DMS 273 treated with DMSO at 0.1 percent for 48 hours (cell line): ENCODE measurements at regions not wholly inside any gene's neighbourhood (a gene's known extent, or its start where the extent isn't known, plus 50 kb on each side); places are given as distances from the start of the nearest gene placed in this dataset.
A peak's percentile ranks its signal among the peaks of the same experiment; 100 is the strongest.

Experiments
- DNase-seq: peaks from one replicate; lab custom pipeline; 2025; lab: John Stamatoyannopoulos, UW

DNA sequence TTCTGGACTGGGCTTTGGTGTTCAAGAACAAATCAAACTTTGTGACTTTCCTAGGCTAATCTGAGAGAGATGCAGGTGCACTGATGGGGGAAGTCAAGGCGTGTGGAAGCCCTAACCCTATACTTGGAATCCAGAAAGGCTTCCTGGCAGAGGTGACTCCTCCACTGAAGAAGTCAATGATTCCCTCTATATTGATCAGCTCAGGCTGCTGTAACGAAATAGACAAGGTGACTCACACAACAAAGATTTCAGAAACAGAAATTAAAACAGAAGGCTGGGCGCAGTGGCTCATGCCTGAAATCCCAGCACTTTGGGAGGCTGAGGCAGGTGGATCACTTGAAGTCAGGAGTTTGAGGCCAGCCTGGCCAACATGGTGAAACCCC, 69.6 kb upstream of the GGTA1 start:
- DNase-seq: no peak

DNA sequence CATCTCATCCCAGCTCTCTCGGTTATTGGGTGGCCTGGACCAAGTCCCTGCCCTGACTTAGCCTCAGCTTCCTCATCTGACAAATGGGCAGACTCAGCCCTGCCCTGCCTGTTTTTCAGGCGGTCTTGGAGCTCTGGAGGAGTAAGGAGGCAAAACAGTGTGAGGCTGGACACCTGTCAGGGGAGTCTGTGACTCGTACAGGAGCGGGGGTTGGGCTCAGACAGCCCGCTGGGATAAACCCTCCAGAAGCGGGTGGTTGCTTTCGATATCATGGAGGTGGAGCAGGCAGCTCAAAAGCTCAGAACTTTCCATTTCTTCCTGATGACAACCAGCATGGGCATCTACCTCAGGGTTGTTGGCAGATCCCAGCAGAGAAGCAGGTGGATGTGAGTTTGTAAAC, 72.9 kb upstream of the GGTA1 start:
- DNase-seq: no peak

DNA sequence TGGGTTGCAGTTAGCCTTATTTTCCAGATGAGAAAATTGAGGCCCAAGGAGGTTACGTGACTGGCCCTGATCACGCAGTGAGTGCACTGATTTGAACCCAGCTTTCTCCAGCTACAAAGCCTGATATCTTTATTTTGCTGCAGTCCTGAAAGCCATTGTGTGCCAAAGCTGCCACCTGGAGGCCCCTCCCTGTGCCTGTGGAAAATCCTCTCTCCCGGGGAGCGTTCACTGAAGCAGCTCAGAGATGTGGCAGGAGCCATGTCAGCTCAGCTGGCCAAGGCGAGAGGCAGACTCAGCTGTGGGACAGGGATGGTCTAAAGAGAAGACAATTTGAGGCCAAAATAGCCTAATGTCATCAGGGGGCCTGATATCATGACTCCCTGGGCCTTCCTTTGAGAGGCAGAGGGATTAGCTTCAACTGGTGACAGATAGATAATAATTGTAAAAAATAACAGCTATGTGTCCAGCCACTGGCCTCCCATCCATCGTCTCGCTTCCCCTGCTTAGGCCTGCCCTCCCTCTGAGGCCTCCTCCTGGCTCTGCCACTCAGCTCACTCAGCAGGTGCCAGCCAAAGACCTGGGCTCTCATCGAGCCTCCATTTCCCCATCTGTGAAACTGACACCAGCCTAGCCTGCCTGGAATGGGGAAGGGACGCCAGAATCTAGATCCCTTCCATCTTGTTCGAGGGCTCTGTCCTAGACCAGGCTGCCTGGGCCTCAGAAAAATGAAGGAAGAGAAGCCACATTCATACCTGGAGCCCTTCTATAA, 74.3 kb upstream of the GGTA1 start:
- no peak for DNase-seq

DNA sequence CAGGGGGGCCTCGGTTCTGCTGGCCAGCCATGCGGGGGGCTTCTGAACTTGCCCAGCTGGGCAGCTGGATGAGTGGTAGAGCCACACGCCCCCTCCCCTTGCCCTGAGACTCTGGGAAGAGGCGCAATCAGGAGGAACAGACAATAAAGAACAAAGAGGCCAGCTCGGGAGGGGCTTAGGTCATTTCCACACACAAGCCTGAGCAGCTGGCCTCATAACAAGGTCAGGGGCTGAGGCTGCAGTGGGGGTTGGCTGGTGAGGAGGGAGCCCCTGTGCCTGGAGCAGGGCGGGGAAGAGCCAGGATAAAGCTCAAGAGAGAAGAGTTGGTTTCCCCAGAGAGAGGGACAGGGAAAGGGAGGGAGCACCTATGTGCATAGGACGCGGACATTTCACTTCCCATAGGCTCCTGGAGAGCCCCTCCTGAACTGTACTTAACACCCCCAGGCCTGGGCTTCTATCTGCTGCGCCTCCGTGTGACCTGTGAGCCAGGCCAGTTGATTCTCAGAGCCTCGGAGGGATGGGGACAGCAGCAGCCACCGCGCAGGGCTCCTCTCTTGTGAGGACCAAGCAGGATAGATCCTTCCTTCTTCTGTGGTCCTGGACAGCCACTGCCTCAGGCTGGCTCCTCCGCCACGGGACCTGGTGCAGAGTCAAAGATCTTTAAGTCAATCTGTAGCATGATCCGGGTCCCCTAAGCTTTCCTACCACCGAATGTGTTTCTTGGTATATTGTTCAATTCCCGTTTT, 75.3 kb upstream of the GGTA1 start:
- no peak for DNase-seq

DNA sequence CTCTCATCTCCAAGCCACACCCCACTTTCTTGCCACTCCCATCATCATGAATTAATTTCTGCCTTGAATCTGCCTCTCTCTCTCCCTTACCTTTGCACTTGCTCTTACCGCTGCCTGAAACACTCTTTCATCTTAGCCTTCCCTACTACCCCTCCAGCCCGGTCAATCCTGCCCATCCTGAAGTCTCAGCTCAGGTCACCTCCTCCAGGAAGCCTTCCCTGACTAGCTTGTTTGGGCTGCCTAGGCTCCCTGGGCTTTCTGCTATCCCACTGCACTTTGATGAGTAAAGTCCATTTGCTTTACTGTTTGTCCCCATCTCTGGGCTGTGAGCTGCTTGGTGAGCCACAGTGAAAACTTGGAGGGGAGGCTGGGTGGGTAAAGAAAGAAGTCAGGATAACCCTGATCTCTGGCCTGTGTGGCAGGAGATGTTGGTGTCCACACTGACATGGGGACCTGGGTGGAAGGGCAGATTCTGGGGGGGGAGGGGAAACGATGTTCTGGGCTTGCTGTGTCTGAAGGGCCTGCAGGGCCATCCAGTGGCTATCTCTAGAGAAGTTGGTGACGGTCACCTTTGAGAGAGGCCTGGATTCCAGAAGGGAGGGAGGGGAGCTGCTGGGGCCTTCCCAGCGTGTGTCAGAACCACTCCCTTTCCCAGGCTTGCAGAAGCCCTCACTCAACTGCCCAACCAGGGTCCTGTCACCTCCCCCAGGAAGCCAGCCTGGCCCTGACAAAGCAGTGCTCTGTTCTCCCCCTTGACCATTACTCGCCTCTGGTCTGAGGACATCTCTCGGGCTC, 75.0 kb upstream of the DAB2IP start:
- DNase-seq: peak; percentile 34

DNA sequence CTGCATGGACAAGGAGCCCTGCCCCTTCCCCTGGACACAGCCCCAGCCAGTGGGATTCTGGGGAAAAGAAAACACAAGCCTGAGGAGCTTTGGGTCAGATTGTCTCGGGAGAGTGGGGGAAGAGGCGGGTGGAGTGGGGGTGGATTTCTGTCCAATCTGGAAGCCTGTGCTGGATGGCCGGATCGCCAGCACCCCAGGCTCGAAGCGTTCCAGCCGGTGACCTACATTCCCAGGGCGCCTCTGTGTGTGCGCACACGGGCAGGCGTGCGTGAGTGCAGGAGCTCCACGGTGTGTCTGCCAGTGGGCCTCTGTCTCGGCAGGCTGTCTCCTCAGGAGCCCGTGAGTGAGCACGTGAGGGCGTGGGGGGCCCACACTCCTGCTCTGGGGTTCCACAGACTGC, 74.3 kb upstream of the DAB2IP start:
- no peak for DNase-seq

DNA sequence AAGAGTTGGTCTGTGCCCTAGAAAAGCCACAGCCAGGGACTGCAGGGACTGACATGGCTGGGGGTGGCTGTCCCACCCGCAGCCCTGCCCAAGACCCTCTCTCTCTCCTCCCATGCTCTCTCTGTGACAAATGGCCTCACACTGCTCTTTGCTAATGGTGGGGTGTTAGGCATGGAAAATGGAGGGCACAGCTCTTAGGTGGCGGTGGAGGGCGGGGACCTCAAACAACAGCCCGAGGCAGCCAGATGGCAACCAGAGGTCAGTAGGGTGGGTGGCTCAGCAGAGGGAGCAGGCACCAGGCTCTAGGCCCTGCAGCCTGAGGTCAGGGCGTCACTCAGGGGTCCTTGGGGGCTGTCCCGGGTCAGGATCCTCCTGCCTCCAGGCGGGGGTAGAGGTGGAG, 73.9 kb upstream of the DAB2IP start:
- no peak for DNase-seq

- DNase-seq: no peak
Observed at GRCh38 chr9:121581786-121582600, 69.4 kb upstream of the DAB2IP start.

GRCh38 chr9:121582641-121583040, 68.8 kb upstream of the DAB2IP start:
- no peak for DNase-seq

DNA sequence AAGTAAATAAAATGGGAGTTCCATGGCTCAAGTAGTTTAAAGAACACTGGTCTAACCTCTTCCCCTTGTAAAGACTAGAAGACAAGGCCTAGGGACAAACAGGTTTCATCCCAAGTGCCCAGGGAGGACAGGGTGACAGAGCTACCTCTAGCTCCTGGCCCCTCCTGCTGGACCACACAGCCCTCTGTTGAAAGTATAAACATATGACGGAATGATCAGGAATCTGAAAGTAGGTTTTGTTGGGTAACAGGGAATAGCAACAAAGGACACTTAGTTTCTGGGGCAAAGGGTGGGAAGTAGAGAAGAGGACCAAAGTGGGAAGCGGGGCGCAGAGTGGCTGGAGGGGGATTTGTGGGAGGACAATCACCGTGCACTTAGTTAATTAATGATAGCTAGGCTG, 67.0 kb upstream of the DAB2IP start:
- DNase-seq: no peak

- no peak for DNase-seq
Observed at GRCh38 chr9:121587863-121588262, 63.6 kb upstream of the DAB2IP start.

DNA sequence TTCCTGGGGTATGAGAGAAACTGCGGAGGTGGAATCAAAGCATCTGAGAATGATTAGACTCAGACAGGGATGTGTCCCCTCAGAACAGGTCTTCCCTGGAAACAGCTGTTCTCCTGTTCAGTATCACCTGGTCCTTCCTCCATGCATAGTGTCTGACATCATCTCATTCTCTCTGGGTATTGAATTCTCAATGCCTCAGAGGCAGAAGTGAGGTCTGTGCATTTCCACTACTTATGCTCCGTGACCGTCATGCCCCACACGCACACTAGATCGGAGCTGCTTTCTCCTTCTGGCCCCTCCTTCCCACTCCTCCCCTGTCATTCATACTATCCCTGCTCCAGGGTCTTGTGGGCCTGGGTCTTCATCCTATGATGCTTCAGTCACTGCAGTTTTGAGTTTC, 61.4 kb upstream of the DAB2IP start:
- no peak for DNase-seq

DNA sequence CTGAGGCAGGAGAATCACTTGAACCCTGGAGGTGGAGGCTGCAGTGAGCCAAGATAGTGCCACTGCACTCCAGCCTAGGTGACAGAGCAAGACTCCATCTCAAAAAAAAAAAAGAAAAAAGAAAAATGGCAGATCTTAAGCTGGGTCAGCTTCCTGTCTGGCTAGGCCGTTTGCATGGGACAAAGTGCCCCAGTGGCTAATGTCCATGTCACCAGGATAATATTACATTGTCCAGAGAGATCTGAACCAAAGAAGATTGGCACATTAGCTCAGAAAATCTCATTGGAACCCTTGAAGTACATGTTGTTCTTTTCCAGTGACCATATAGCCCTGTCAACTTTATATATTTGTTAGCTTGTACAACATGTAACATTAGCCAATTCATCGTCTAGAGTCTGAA, 59.2 kb upstream of the DAB2IP start:
- no peak for DNase-seq

- no peak for DNase-seq
Observed at GRCh38 chr9:121593066-121593465, 58.4 kb upstream of the DAB2IP start.

GRCh38 chr9:121596515-121596914, 54.9 kb upstream of the DAB2IP start:
- no peak for DNase-seq

DNA sequence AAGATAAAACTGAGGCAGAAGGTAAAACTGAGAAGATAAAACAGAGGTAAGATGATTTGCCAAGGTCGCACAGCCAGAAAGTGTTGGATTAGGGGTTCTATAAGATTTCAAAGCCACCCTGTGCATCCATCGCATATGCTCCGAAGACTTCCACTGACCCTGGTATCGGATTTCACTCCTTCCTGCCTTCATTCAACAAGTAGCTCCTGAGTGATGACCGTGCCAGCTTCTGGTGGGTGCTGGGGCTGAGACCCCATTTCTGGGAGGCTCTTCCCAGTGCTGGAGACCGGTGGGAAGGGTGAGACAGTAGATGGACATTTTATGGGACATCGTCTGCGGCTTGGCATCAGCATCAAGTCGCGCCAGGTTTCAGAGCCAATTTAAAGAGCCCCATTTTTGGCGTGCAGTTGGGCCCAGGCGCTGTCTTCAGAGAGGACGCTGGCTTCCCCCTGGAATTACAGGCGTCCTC, 53.7 kb upstream of the DAB2IP start:
- DNase-seq: no peak

DNA sequence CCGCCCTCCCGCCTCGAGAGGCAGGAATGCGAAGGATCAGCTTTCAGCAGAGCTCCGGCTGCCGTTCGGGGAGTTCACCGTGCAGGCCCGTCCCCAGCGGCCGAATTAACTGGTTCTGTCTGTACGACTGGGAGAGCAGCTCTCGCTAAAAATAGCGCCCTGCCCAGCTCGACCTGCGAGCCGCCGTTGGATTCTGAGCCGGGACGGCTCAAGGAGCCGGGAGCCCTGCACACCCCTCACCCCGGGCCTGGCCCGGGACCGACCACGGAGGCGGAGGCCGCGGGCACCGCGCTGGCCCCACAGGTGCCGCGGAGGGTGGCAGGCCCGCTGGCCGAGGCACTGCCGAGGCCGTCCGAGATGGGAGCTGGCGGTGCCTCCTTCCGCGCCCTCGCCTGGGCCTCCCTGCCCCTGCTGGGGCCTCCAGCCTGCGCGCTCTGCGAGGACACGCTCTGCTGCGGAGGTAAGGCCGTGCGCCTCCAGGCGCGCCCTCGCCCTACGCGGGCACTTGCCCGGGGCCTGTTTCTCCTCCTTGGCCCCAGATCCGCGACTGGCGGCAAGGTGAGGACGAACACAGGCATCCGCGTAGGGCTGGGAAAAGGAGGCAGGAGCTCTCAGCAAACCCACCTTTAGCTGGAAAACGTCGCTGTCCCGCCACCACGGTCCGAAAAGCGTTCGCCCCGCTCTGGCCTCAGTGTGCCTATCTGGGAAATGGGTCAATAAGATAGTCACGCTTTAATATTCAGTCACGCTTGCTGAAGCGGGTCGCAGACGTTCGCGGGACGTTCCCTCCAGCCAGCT, 53.1 kb upstream of the DAB2IP start:
- DNase-seq: peak; percentile 59

DNA sequence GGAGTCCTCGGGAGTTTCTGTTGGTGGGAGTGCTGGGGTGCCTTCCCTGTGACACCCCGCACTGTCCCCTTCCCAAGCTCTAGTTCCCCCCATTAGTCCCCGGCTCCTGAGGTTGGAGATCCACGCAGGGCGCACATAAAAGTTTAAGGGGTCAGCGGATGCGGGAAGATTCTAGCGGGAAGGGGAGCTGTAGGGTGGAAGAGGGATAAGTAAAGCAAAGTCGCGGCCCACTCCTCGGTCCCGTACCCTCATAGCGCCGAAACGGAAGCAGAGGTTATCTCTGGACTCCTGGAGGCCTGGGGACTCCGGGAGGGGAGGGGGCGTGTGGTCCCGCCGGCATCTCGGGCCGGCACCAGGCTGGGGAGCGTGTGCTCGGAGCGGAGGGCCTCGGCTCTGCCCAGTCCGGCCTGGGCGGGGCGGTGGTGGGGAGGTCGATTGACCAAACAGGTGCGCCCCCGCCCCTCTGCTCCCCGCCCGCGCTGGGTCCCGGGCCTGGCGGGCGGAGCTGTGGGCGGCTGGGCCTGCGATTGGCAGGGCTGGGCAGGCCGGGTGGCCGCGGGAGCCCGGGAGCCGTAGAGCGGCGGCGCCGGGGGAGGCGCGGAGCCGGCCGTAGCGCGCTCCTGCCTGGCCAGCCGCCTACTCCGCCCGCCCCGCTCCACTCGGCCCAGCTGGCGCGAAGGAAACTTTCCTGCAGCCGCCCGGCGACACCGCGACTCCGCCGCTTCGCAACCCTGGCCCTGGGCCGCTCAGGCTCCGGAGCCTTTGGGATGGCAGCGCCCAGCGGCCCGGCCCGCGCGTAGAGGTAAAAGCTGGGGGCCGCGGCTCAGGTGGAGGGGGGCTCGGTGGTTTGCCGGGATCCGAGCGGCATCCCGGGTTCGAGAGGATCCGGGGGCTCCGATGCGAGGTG, 52.2 kb upstream of the DAB2IP start:
- DNase-seq: no peak

DNA sequence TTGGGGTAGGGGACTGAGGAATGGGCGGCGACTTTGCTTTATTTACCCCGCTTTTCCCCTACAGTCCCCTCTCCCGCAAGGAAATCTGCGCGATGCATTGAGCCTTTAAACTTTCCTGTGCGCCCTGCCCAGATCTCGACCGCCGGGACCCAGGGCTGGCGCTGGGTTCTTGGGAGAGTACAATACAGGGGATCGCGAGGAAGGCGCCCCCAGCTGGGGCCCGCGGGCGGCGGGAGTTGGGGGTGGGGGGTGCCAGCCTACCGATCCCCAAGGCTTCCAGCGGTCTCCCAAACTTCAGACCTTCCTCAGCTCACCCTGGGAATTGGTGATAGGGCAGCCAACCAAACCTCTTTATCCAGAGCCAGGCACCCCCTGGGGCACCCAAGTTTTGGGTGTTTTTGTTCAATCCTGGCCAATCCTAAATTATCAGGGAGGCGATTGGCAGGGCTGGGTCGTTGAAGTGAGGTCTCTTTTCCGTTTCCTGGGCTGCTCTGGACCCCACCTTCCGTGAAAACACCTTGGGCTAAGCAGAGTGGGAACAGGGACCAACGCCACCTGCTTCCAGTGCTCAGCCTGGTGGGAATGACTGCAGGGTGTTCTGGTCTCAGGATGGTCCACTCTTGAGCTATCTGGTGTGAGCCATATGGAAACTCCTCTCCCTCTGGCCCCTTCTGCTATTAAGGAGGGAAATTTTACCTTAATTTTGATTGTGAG, 51.4 kb upstream of the DAB2IP start:
- DNase-seq: no peak
